T-cell (primary cell): ENCODE measurements at regions not wholly inside any gene's neighbourhood (a gene's known extent, or its start where the extent isn't known, plus 50 kb on each side); places are given as distances from the start of the nearest gene placed in this dataset.

Experiments
- ATAC-seq, 4 experiments: fragments of 200-7000 bp in 3 of 4; fragments of 150-1000 bp in 1 of 4; cut with Tn5 transposase; replicated peaks in 1 of 4; 1 replicate in 3 of 4; 2 replicates in 1 of 4; pipeline ENCODE4 v1.10.0; 2021; ENCODE audit warnings: moderate library complexity in 3 of 4, mild to moderate bottlenecking in 2 of 4, moderate number of reproducible peaks in 1 of 4
- CTCF ChIA-PET, 2 donors: fragments of 300-600 bp; sonication (Branson Sonifier 250); formaldehyde crosslinking; loops; one replicate each; lab custom pipeline; 2022; ENCODE audit warnings: antibody characterized with exemption in 2 of 2; lab: Charles Lee
- POLR2A ChIA-PET, 2 donors: fragments of 300-600 bp; sonication (Branson Sonifier 250); formaldehyde crosslinking; loops; one replicate each; lab custom pipeline; 2022; ENCODE audit warnings: antibody characterized with exemption in 2 of 2; lab: Charles Lee
- DNase-seq, 35 experiments: peaks; one replicate each; pipeline versions ENCODE4 v3.0.0 to v3.0.0-alpha.2; 2013 to 2023
- H3K27ac ChIP-seq: one replicate; pipeline ENCODE4 v1.5.1; 2013; ENCODE audit warnings: low read length
- H3K27me3 ChIP-seq, 2 experiments: replicated peaks in 1 of 2; 1 replicate in 1 of 2; 2 replicates in 1 of 2; pipeline versions ENCODE4 v1.6.1 to v1.7.0; 2013; ENCODE audit warnings: low read length in 1 of 2, mixed read lengths in 1 of 2; ENCODE audit not compliant: control insufficient read depth in 2 of 2, insufficient read depth in 2 of 2; ENCODE audit errors: extremely low read depth in 1 of 2
- H3K36me3 ChIP-seq, 2 donors: 1 replicate in 1 of 2; 2 replicates in 1 of 2; pipeline versions ENCODE4 v1.6.1 to v1.7.0; 2013; ENCODE audit warnings: low read length in 1 of 2; ENCODE audit not compliant: control insufficient read depth in 2 of 2, insufficient read depth in 1 of 2; ENCODE audit errors: extremely low read depth in 1 of 2
- H3K4me1 ChIP-seq, 2 experiments: 1 replicate in 1 of 2; 2 replicates in 1 of 2; pipeline versions ENCODE4 v1.6.1 to v1.7.0; 2013; ENCODE audit warnings: low read length in 2 of 2, mixed read lengths in 1 of 2; ENCODE audit not compliant: insufficient read depth in 2 of 2, control insufficient read depth in 1 of 2; ENCODE audit errors: extremely low read depth in 1 of 2
- H3K4me3 ChIP-seq, 2 donors: 1 replicate in 1 of 2; 2 replicates in 1 of 2; pipeline versions ENCODE4 v1.5.1 to v1.7.0; 2013; ENCODE audit warnings: mild to moderate bottlenecking in 2 of 2, low read length in 1 of 2, moderate library complexity in 1 of 2; ENCODE audit not compliant: control insufficient read depth in 1 of 2; ENCODE audit errors: extremely low read depth in 1 of 2
- H3K9me3 ChIP-seq: 2 replicates; pipeline ENCODE4 v1.7.0; 2013
- H3K27ac Mint-ChIP-seq, 2 donors: one replicate each; pipeline ENCODE4 v1.8.0; 2020 to 2021; ENCODE audit warnings: mild to moderate bottlenecking in 2 of 2, mixed read lengths in 2 of 2
- H3K27me3 Mint-ChIP-seq, 2 donors: one replicate each; pipeline ENCODE4 v1.8.0; 2021 to 2022; ENCODE audit warnings: mixed read lengths in 2 of 2
- H3K36me3 Mint-ChIP-seq: one replicate; pipeline ENCODE4 v1.8.0; 2021; ENCODE audit warnings: mixed read lengths
- H3K4me1 Mint-ChIP-seq, 3 donors: one replicate each; pipeline ENCODE4 v1.8.0; 2020 to 2022; ENCODE audit warnings: mixed read lengths in 3 of 3, mild to moderate bottlenecking in 1 of 3
- H3K4me3 Mint-ChIP-seq, 3 donors: one replicate each; pipeline ENCODE4 v1.8.0; 2020 to 2022; ENCODE audit warnings: mild to moderate bottlenecking in 3 of 3, mixed read lengths in 3 of 3, moderate library complexity in 3 of 3
- H3K9me3 Mint-ChIP-seq, 3 donors: one replicate each; pipeline ENCODE4 v1.8.0; 2020 to 2022; ENCODE audit warnings: mixed read lengths in 3 of 3
- WGBS: methylation state at CpG from one replicate; pipeline ENCODE4 v1.1.5; 2013; ENCODE audit warnings: missing lambda C conversion rate; ENCODE audit not compliant: insufficient coverage; 5-methylcytosine and 5-hydroxymethylcytosine counted together

GRCh38 chr10:54962134-54962900, 161.3 kb upstream of the PCDH15 start:
- DNase-seq, result no peak
- no peaks in the 10 kb centered on the region for H3K36me3 ChIP-seq
- H3K27ac ChIP-seq, result no peak overlapping the region
- H3K36me3 Mint-ChIP-seq, result no peaks in the 10 kb centered on the region
- no peaks in the 10 kb centered on the region for H3K27me3 ChIP-seq
- H3K4me3 Mint-ChIP-seq, result no peak overlapping the region
- ChIA-PET POLR2A (no interaction called here), CTCF (no interaction called here)
- ATAC-seq, result no peak
- H3K27ac Mint-ChIP-seq, result no peak overlapping the region
- no peak overlapping the region for H3K4me3 ChIP-seq
- H3K27me3 Mint-ChIP-seq, result no peaks in the 10 kb centered on the region
- no peaks in the 10 kb centered on the region for H3K4me1 Mint-ChIP-seq
- peaks cover 3% of the 10 kb centered on the region for H3K9me3 ChIP-seq
- H3K4me1 ChIP-seq, result no peaks in the 10 kb centered on the region
- WGBS, result 55% methylated on average over 4 of the region's 6 CpGs
- peaks cover 10 to 19% (median 13%) of the 10 kb centered on the region in 3 donors for H3K9me3 Mint-ChIP-seq

GRCh38 chr10:54961040-54961439, 160.0 kb upstream of the PCDH15 start:
- Histone ChIP-seq H3K4me3 (no peak overlapping the region), H3K4me1 (no peaks in the 10 kb centered on the region), H3K27ac (no peak overlapping the region), H3K9me3 (peaks cover 3% of the 10 kb centered on the region), H3K36me3 (no peaks in the 10 kb centered on the region), H3K27me3 (no peaks in the 10 kb centered on the region)
- ATAC-seq, result no peak
- no peaks in the 10 kb centered on the region for H3K36me3 Mint-ChIP-seq
- no peaks in the 10 kb centered on the region for H3K4me1 Mint-ChIP-seq
- ChIA-PET POLR2A (no interaction called here), CTCF (no interaction called here)
- no CpG with 5 or more reads among the region's 4 CpGs for WGBS
- H3K27me3 Mint-ChIP-seq, result no peaks in the 10 kb centered on the region
- no peak overlapping the region for H3K27ac Mint-ChIP-seq
- peaks cover 7 to 19% (median 15%) of the 10 kb centered on the region in 3 donors for H3K9me3 Mint-ChIP-seq
- DNase-seq, result no peak
- H3K4me3 Mint-ChIP-seq, result no peak overlapping the region

GRCh38 chr10:54958844-54959243, 157.8 kb upstream of the PCDH15 start:
- Histone ChIP-seq H3K36me3 (no peaks in the 10 kb centered on the region), H3K9me3 (peaks cover 3% of the 10 kb centered on the region), H3K4me3 (no peak overlapping the region), H3K4me1 (no peaks in the 10 kb centered on the region), H3K27me3 (no peaks in the 10 kb centered on the region), H3K27ac (no peak overlapping the region)
- peaks cover 7 to 16% (median 15%) of the 10 kb centered on the region in 3 donors for H3K9me3 Mint-ChIP-seq
- no CpG with 5 or more reads among the region's 1 CpG for WGBS
- no peaks in the 10 kb centered on the region for H3K36me3 Mint-ChIP-seq
- no peak for DNase-seq
- POLR2A ChIA-PET, result no interaction called here
- no peak overlapping the region for H3K27ac Mint-ChIP-seq
- ATAC-seq, result no peak
- H3K27me3 Mint-ChIP-seq, result no peaks in the 10 kb centered on the region
- no peak overlapping the region for H3K4me3 Mint-ChIP-seq
- no peaks in the 10 kb centered on the region for H3K4me1 Mint-ChIP-seq
- CTCF ChIA-PET, result no interaction called here

- ATAC-seq (no peak), DNase-seq (no peak)
- CTCF ChIA-PET, result no interaction called here
- Mint-ChIP-seq H3K4me1 (no peaks in the 10 kb centered on the region), H3K36me3 (no peaks in the 10 kb centered on the region), H3K9me3 (peaks cover 5 to 20% (median 5%) of the 10 kb centered on the region in 3 donors), H3K27me3 (no peaks in the 10 kb centered on the region), H3K27ac (no peak overlapping the region), H3K4me3 (no peak overlapping the region)
- Histone ChIP-seq H3K4me1 (no peaks in the 10 kb centered on the region), H3K4me3 (no peak overlapping the region), H3K9me3 (no peaks in the 10 kb centered on the region), H3K27me3 (no peaks in the 10 kb centered on the region), H3K27ac (no peak overlapping the region), H3K36me3 (no peaks in the 10 kb centered on the region)
- POLR2A ChIA-PET, result no interaction called here
Measured at GRCh38 chr10:54947605-54948004, 146.6 kb upstream of the PCDH15 start.

- no CpG with 5 or more reads among the region's 2 CpGs for WGBS
- Mint-ChIP-seq H3K9me3 (peaks cover 2 to 24% (median 6%) of the 10 kb centered on the region in 3 donors), H3K36me3 (no peaks in the 10 kb centered on the region), H3K4me1 (no peaks in the 10 kb centered on the region), H3K27ac (no peak overlapping the region), H3K27me3 (no peaks in the 10 kb centered on the region), H3K4me3 (no peak overlapping the region)
- ChIA-PET POLR2A (no interaction called here), CTCF (no interaction called here)
- H3K27me3 ChIP-seq, result no peaks in the 10 kb centered on the region
- no peak overlapping the region for H3K27ac ChIP-seq
- H3K36me3 ChIP-seq, result no peaks in the 10 kb centered on the region
- no peaks in the 10 kb centered on the region for H3K4me1 ChIP-seq
- no peaks in the 10 kb centered on the region for H3K9me3 ChIP-seq
- no peak for DNase-seq
- no peak for ATAC-seq
- H3K4me3 ChIP-seq, result no peak overlapping the region
Measured at GRCh38 chr10:54940418-54940817, 139.4 kb upstream of the PCDH15 start.

- Histone ChIP-seq H3K9me3 (no peaks in the 10 kb centered on the region), H3K4me1 (no peaks in the 10 kb centered on the region), H3K27ac (no peak overlapping the region), H3K27me3 (no peaks in the 10 kb centered on the region), H3K36me3 (no peaks in the 10 kb centered on the region), H3K4me3 (no peak overlapping the region)
- H3K9me3 Mint-ChIP-seq, result peaks cover 7 to 32% (median 24%) of the 10 kb centered on the region in 3 donors
- ATAC-seq (no peak), DNase-seq (no peak)
- H3K4me1 Mint-ChIP-seq, result no peaks in the 10 kb centered on the region
- H3K36me3 Mint-ChIP-seq, result no peaks in the 10 kb centered on the region
- H3K27ac Mint-ChIP-seq, result no peak overlapping the region
- no peaks in the 10 kb centered on the region for H3K27me3 Mint-ChIP-seq
- ChIA-PET CTCF (no interaction called here), POLR2A (no interaction called here)
- 60% methylated on average over 1 of the region's 1 CpG for WGBS
- no peak overlapping the region for H3K4me3 Mint-ChIP-seq
Measured at GRCh38 chr10:54914049-54914448, 113.0 kb upstream of the PCDH15 start.

GRCh38 chr10:54909165-54909564, 108.1 kb upstream of the PCDH15 start:
- Mint-ChIP-seq H3K27me3 (no peaks in the 10 kb centered on the region), H3K27ac (no peak overlapping the region), H3K4me3 (no peak overlapping the region), H3K9me3 (peaks cover 5 to 20% (median 18%) of the 10 kb centered on the region in 3 donors), H3K36me3 (no peaks in the 10 kb centered on the region), H3K4me1 (no peaks in the 10 kb centered on the region)
- CTCF ChIA-PET, result no interaction called here
- no peak for DNase-seq
- ATAC-seq, result no peak
- POLR2A ChIA-PET, result no interaction called here
- Histone ChIP-seq H3K27ac (no peak overlapping the region), H3K27me3 (no peaks in the 10 kb centered on the region), H3K9me3 (no peaks in the 10 kb centered on the region), H3K36me3 (no peaks in the 10 kb centered on the region), H3K4me3 (no peak overlapping the region), H3K4me1 (no peaks in the 10 kb centered on the region)
- WGBS, result 67% methylated on average over 2 of the region's 4 CpGs
